ENCODE measurements at regions not wholly inside any gene's neighbourhood (a gene's known extent, or its start where the extent isn't known, plus 50 kb on each side); places are given as distances from the start of the nearest gene placed in this dataset.

DNA sequence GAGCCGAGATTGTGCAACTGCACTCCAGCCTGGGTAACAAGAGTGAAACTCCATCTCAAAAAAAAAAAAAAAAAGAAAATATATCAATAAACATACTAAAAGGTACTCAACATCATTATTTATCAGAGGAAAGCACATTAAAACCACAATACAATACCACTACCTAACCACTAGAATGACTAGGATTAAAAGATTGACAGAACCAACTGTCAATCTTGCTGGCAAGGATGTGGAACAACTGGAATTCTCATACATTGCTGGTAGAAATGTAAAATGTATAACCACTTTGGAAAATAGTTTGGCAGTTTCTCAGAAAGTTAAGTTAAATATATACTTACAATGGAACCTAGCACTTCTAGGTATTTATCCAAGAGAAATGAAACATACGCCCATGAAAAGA lies 88.6 kb downstream of the B3GNT2 start:
- no peak for DNase-seq (ENCODE audit: low read depth, low spot score)
- POLR2A ChIA-PET, result no interaction called here
- TF ChIP-seq, protein P1, sequence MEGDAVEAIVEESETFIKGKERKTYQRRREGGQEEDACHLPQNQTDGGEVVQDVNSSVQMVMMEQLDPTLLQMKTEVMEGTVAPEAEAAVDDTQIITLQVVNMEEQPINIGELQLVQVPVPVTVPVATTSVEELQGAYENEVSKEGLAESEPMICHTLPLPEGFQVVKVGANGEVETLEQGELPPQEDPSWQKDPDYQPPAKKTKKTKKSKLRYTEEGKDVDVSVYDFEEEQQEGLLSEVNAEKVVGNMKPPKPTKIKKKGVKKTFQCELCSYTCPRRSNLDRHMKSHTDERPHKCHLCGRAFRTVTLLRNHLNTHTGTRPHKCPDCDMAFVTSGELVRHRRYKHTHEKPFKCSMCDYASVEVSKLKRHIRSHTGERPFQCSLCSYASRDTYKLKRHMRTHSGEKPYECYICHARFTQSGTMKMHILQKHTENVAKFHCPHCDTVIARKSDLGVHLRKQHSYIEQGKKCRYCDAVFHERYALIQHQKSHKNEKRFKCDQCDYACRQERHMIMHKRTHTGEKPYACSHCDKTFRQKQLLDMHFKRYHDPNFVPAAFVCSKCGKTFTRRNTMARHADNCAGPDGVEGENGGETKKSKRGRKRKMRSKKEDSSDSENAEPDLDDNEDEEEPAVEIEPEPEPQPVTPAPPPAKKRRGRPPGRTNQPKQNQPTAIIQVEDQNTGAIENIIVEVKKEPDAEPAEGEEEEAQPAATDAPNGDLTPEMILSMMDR (IDR thresholded peaks at IDR 0.05; ENCODE audit: insufficient read depth, low read length, missing control alignments), result no peak
- CTCF ChIA-PET, result no interaction called here
- no peak overlapping the region for H3K4me3 ChIP-seq (ENCODE audit: low read depth, low read length)

DNA sequence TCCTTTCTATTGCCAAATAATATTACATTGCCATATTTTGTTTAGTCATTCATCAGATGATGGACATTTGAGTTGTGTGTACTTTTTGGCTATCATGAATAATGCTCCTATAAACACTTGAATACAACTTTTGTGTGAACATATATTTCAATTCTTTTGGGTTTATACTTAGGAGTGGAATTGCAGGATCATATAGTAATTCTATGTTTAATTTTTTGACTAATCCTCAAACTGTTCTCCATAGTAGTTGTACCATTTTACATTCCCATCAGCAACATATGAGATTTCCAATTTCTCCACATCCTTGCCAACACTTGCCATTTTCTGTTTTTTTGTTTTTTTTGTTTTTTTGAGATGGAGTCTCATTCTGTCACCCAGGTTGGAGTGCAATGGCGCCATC lies 87.2 kb downstream of the B3GNT2 start:
- H3K4me3 ChIP-seq (ENCODE audit: low read depth, low read length), result no peak overlapping the region
- ChIA-PET CTCF (no interaction called here), POLR2A (no interaction called here)
- DNase-seq (ENCODE audit: low read depth, low spot score), result no peak
- TF ChIP-seq, protein P1 (IDR thresholded peaks at IDR 0.05; ENCODE audit: insufficient read depth, low read length, missing control alignments), result no peak

DNA sequence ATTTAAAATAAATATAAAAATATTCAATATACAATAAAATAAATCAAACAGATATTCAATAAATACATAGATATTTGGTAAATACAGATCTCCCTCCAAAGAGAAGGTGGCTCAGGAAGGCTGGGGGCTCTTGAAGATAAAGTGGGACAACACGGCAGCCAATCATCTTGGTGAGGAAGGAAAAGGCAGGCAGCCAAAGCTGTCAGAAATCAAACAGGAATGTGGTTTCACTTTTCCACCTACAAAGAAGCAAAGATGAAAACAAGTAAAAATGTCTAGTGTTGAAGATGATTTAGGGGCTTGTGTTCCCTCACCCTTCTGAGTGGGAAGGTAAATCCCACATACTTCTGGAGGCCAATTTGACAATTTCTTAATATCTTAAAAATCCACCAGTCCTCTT lies 85.7 kb downstream of the B3GNT2 start:
- ChIA-PET POLR2A (no interaction called here), CTCF (no interaction called here)
- TF ChIP-seq, protein P1 (IDR thresholded peaks at IDR 0.05; ENCODE audit: insufficient read depth, low read length, missing control alignments), result no peak
- H3K4me3 ChIP-seq (ENCODE audit: low read depth, low read length), result no peak overlapping the region
- no peak for DNase-seq (ENCODE audit: low read depth, low spot score)

DNA sequence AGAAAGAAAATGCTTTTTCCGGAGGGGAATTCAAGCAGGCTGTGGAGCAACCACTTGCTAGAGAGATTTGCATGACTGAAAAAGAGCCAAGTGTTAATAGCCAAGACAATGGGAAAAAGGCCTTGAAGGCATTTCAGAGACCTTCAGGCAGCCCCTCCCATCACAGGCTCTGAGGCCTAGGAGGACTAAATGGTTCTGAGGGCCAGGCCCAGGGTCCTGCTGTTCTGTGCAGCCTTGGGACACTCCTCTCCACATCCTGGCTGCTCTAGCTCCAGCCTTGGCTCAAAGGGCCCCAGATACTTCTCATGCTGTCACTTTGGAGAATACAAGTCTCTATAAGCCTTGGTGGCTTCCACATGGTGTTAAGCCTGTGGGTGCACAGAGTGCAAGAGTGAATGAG lies 81.8 kb downstream of the B3GNT2 start:
- TF ChIP-seq, protein P1 (IDR thresholded peaks at IDR 0.05; ENCODE audit: insufficient read depth, low read length, missing control alignments), result no peak
- ChIA-PET POLR2A (no interaction called here), CTCF (no interaction called here)
- no peak overlapping the region for H3K4me3 ChIP-seq (ENCODE audit: low read depth, low read length)
- DNase-seq (ENCODE audit: low read depth, low spot score), result no peak

Data from AG04449 (cell line).